Lung (tissue), 11 donors: ENCODE measurements at regions not wholly inside any gene's neighbourhood (a gene's known extent, or its start where the extent isn't known, plus 50 kb on each side); places are given as distances from the start of the nearest gene placed in this dataset.

Experiments
- ATAC-seq: fragments of 200-7000 bp; cut with Tn5 transposase; one replicate; pipeline ENCODE4 v1.9.1; 2020; ENCODE audit warnings: moderate number of reproducible peaks; ENCODE audit not compliant: insufficient read depth, low FRiP score
- DNase-seq, 3 donors: peaks; one replicate each; pipeline ENCODE4 v3.0.0-alpha.2; 2013 to 2017
- H3K27ac ChIP-seq, 2 donors: one replicate each; pipeline ENCODE4 v1.5.1; 2013; ENCODE audit warnings: mild to moderate bottlenecking in 2 of 2, moderate library complexity in 2 of 2, control low read depth in 1 of 2, inconsistent platforms in 1 of 2, low read depth in 1 of 2, low read length in 1 of 2
- H3K27me3 ChIP-seq, 3 donors: one replicate each; pipeline ENCODE4 v1.5.1; 2013; ENCODE audit warnings: low read length in 2 of 3; ENCODE audit not compliant: control insufficient read depth in 3 of 3, insufficient read depth in 3 of 3
- H3K36me3 ChIP-seq, 4 donors: one replicate each; pipeline ENCODE4 v1.5.1; 2013; ENCODE audit warnings: low read length in 4 of 4, mild to moderate bottlenecking in 1 of 4, moderate library complexity in 1 of 4; ENCODE audit not compliant: control insufficient read depth in 4 of 4, insufficient read depth in 4 of 4
- H3K4me1 ChIP-seq, 5 donors: one replicate each; pipeline ENCODE4 v1.5.1; 2013; ENCODE audit warnings: low read length in 5 of 5, mild to moderate bottlenecking in 2 of 5, moderate library complexity in 1 of 5; ENCODE audit not compliant: control insufficient read depth in 5 of 5, insufficient read depth in 5 of 5
- H3K4me3 ChIP-seq: one replicate; pipeline ENCODE4 v1.5.1; 2013; ENCODE audit warnings: mild to moderate bottlenecking, control low read depth, moderate library complexity
- H3K9ac ChIP-seq, 2 donors: one replicate each; pipeline ENCODE4 v1.5.1; 2013; ENCODE audit warnings: low read length in 2 of 2, control low read depth in 1 of 2; ENCODE audit not compliant: insufficient read depth in 1 of 2
- H3K9me3 ChIP-seq, 4 donors: one replicate each; pipeline ENCODE4 v1.5.1; 2013; ENCODE audit warnings: low read length in 3 of 4, mild to moderate bottlenecking in 1 of 4, moderate library complexity in 1 of 4; ENCODE audit not compliant: control insufficient read depth in 4 of 4, insufficient read depth in 3 of 4
- WGBS, 2 donors: extraction: QIAGEN DNeasy Blood & Tissue Kit; methylation state at CpG; one replicate each; pipeline ENCODE4 v1.1.7; 2013; 5-methylcytosine and 5-hydroxymethylcytosine counted together
- TF ChIP-seq, protein P1 (sequence below): IDR thresholded peaks from 2 replicates; pipeline ENCODE4 v1.5.1; 2012; ENCODE audit warnings: mild to moderate bottlenecking; ENCODE audit errors: control extremely low read depth, extremely low read depth
- donor health status: control.
- donor health status: control.
- donor health status: Bipolar disorder and iron deficiency.
- donor health status: healthy.
- donor health status: DM: yes; HTN: yes; CAD: no.

DNA sequence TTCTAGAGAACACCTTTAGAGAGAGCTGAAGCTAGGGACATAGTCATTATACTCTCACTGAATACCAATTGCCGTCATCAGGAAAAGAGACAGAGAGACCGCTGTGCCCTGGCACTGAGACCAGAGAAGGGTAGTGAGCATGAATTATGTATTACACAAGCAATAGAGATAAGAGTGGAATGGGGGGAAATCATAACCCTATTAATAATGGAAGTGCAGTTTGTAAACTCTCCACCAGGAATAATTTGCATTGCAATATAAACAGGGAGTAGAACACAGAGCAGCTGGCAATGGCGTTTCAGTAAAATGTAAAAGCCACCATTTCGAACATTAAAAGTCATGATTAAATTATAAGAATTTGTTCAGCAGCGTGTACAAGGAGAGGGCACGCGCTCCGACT, 244.5 kb downstream of the MAFB start:
- Histone ChIP-seq H3K4me1 (peaks cover 0 to 39% (median 3%) of the 10 kb centered on the region in 5 donors), H3K4me3 (no peak overlapping the region), H3K27ac (no peak overlapping the region), H3K36me3 (no peaks in the 10 kb centered on the region), H3K9me3 (peaks cover 0 to 2% (median 0%) of the 10 kb centered on the region in 4 donors), H3K27me3 (no peaks in the 10 kb centered on the region), H3K9ac (no peak overlapping the region)
- TF ChIP-seq, protein P1, sequence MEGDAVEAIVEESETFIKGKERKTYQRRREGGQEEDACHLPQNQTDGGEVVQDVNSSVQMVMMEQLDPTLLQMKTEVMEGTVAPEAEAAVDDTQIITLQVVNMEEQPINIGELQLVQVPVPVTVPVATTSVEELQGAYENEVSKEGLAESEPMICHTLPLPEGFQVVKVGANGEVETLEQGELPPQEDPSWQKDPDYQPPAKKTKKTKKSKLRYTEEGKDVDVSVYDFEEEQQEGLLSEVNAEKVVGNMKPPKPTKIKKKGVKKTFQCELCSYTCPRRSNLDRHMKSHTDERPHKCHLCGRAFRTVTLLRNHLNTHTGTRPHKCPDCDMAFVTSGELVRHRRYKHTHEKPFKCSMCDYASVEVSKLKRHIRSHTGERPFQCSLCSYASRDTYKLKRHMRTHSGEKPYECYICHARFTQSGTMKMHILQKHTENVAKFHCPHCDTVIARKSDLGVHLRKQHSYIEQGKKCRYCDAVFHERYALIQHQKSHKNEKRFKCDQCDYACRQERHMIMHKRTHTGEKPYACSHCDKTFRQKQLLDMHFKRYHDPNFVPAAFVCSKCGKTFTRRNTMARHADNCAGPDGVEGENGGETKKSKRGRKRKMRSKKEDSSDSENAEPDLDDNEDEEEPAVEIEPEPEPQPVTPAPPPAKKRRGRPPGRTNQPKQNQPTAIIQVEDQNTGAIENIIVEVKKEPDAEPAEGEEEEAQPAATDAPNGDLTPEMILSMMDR: no peak
- DNase-seq (peak in 2 of 3 donors; percentile 55 to 64), ATAC-seq (no peak)
- 87 to 90% methylated on average over 8 of the region's 8 CpGs for WGBS, 2 donors

DNA sequence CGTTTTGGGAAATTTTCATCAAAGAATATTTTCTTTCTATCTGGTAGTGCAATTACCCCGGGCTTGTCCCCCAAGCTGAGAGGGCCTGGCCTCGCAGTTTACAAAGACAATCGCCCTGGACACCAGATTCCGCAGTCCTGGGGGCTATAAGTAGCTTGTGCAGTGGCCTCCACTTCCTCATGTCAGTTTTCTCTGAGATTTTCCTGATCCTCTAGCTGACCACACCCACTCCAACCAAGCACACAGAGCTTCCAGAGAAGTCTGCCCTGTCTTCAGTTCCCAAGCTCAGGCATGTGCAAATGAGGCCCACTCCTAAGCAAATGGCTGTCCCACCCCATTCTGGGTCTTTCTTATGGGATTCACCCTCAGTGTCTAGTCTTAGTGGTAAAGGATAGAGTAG, 245.3 kb downstream of the MAFB start:
- H3K27me3 ChIP-seq: no peaks in the 10 kb centered on the region
- WGBS, 2 donors: 68 to 70% methylated on average over 5 of the region's 5 CpGs
- DNase-seq: peak in 1 of 3 donors; percentile 15
- TF ChIP-seq, protein P1: no peak
- peaks cover 0 to 2% (median 0%) of the 10 kb centered on the region in 4 donors for H3K9me3 ChIP-seq
- no peak for ATAC-seq
- H3K4me1 ChIP-seq: peaks cover 0 to 39% (median 3%) of the 10 kb centered on the region in 5 donors
- H3K4me3 ChIP-seq: no peak overlapping the region
- no peaks in the 10 kb centered on the region for H3K36me3 ChIP-seq
- H3K9ac ChIP-seq: no peak overlapping the region
- no peak overlapping the region for H3K27ac ChIP-seq

DNA sequence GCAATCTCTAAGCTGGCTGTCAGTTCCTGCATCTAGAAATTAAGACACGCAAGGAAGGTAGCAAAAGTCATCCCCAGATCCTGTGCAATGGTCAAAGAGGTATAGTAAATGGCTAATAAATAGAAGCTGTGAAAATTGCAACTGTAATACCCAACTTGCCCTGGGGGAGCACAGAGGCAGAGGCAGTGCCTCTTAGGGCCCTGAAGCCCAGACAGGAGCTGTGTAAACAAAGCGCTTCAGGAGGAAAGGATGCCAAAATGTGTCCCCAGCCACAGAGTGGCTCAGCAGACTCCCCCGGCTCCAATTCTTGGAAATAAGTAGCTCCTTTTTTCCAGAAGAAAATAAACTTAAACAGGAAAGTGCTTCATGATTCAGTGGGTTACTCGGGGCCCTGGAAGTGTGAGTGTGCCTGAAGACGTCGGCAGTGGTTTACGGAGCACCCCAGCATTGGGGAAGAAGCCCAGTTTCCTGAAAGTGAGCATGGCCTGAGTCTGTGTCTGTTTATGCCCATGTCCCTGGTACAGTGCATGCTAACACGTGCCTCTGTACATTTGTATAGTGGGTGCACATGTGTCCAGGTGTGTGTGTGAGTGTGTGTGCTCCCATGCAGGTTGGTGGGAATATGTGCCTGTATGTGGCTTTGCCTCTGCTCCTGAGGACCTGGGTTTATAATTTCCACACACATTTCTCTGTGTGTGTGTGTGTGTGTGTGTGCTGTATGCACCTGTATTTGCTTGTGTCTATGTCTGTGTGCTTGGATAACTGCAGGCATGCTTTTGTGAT, 246.7 kb downstream of the MAFB start:
- Histone ChIP-seq H3K36me3 (no peaks in the 10 kb centered on the region), H3K4me3 (no peak overlapping the region), H3K27ac (no peak overlapping the region), H3K27me3 (no peaks in the 10 kb centered on the region), H3K9me3 (peaks cover 0 to 2% (median 0%) of the 10 kb centered on the region in 4 donors), H3K4me1 (peaks cover 0 to 37% (median 3%) of the 10 kb centered on the region in 5 donors), H3K9ac (no peak overlapping the region)
- DNase-seq (peak; percentile 67 to 88 (median 77)), ATAC-seq (no peak)
- WGBS, 2 donors: 46 to 59% methylated on average over 8 of the region's 8 CpGs
- TF ChIP-seq, protein P1: no peak
